Heart right ventricle (tissue), 16 donors: ENCODE measurements at regions not wholly inside any gene's neighbourhood (a gene's known extent, or its start where the extent isn't known, plus 50 kb on each side); places are given as distances from the start of the nearest gene placed in this dataset.

Experiments used
- ATAC-seq, 8 donors: fragments of 200-7000 bp; cut with Tn5 transposase; one replicate each; pipeline ENCODE4 v1.9.1; 2020; ENCODE audit warnings: mild to moderate bottlenecking in 8 of 8, moderate library complexity in 8 of 8, moderate number of reproducible peaks in 1 of 8
- DNase-seq, 2 donors: peaks; one replicate each; pipeline ENCODE4 v3.0.0-alpha.2; 2020
- H3K27ac ChIP-seq, 10 donors: fragments of 200-600 bp; sonication (generic) in 2 of 10; one replicate each; pipeline versions ENCODE4 v1.5.0 to v1.8.0; 2020 to 2022; ENCODE audit warnings: mild to moderate bottlenecking in 3 of 10
- H3K27me3 ChIP-seq, 7 donors: fragments of 200-600 bp; one replicate each; pipeline ENCODE4 v1.8.0; 2021 to 2022; ENCODE audit warnings: mild to moderate bottlenecking in 2 of 7
- H3K36me3 ChIP-seq, 9 donors: fragments of 200-600 bp; sonication (generic) in 1 of 9; one replicate each; pipeline versions ENCODE4 v1.5.0 to v1.8.0; 2020 to 2022; ENCODE audit warnings: mild to moderate bottlenecking in 2 of 9
- H3K4me1 ChIP-seq, 9 donors: fragments of 200-600 bp; sonication (generic) in 1 of 9; one replicate each; pipeline versions ENCODE4 v1.5.0 to v1.8.0; 2020 to 2022; ENCODE audit warnings: mild to moderate bottlenecking in 4 of 9
- H3K4me3 ChIP-seq, 10 donors: fragments of 200-600 bp; sonication (generic) in 2 of 10; one replicate each; pipeline versions ENCODE4 v1.5.0 to v1.8.0; 2020 to 2022; ENCODE audit warnings: mild to moderate bottlenecking in 7 of 10, moderate library complexity in 2 of 10
- H3K9me3 ChIP-seq, 11 donors: fragments of 200-600 bp in 10 of 11; sonication (generic) in 2 of 11; one replicate each; pipeline versions ENCODE4 v1.5.0 to v1.8.0; 2013 to 2022; ENCODE audit warnings: mild to moderate bottlenecking in 2 of 11, control low read depth in 1 of 11, moderate library complexity in 1 of 11
- WGBS, 2 donors: extraction: QIAGEN DNeasy Blood & Tissue Kit; methylation state at CpG; one replicate each; pipeline ENCODE4 v1.1.7; 2013; ENCODE audit warnings: inconsistent platforms in 1 of 2; 5-methylcytosine and 5-hydroxymethylcytosine counted together
- intact Hi-C, 10 donors: fragments of 100-400 bp; cut with DNase I; formaldehyde crosslinking; loops; one replicate each; pipeline versions ENCODE4 v1.11.1 to v1.14.2; 2022
- TF ChIP-seq, protein P1 (sequence below), 9 donors: fragments of 200-600 bp; sonication (generic) in 2 of 9; IDR thresholded peaks; one replicate each; pipeline versions ENCODE4 v1.5.0 to v1.8.0; 2021 to 2022; ENCODE audit warnings: antibody characterized with exemption in 9 of 9, mild to moderate bottlenecking in 5 of 9, moderate library complexity in 1 of 9
- donor health status: Arrhythmogenic right ventricular cardiomyopathy.
- donor health status: ischemic (EF 13 %, LVEDD 7.1; RV severe dilation, severe dysfunction).
- donor health status: healthy with polysubstance abuse.
- donor health status: DM: no; HTN: yes; CAD: no.
- donor health status: DM: no; HTN: no; CAD: no.
- donor health status: ischemic (EF 25% LVEDD 6.9; RV normal size, moderate dysfunction).
- donor health status: ischemic (EF 25% LVEDD 5.7; RV mildly dilated, moderate dysfunction).
- donor health status: healthy.
- donor health status: DM: yes; HTN: yes; CAD: no.
- donor health status: Ischemic cardiomyopathy.
- donor health status: ischemic (EF 35%, LVEDD 5.7; RV mildly dilated, moderate dysfunction).
- donor health status: nonischemic (EF 11% LVEDD 7.7; RV severe dilation, severe dysfunction).
- donor health status: DM: yes; HTN: yes; CAD: no.
- donor health status: PGD.
- donor health status: ischemic (EF 29% LVEDD 5.4; RV normal size, mild dysfunction).
- donor health status: nonischemic (EF 23%, LVEDD 6.1; RV moderate dilation, normal function).

DNA sequence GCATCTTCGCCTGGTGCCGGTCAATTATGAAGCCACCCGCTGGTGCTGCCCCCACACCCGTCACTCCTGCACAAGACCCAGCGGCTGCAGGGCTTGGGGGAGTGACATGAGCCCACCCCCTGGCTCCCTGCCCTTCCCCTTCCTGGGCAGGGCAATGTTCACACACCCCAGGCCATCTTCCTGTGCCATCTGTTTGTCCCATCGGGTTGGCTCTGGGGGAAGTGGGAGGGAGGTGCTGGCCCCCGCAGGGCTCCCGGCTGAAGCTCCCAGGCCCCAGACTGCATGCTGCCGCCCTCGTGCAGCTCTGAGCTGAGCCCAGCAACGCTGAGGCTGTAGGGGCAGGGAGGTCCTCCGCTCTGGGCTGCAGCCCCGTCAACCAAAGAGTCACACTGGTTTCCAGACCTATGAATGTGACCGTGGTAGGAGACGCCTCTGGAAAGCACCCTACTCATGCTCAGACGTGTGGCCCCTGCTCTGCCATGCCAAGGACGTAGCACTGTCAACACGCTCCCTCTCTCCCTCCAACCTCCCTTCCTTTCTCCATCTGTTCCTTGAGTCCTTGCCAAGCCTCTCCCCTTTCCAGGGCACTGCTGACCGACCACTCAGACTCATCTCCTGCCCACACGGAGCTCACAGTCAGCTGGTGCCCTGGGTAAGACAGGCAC is 140.4 kb downstream of the ENGASE start:
- Histone ChIP-seq H3K4me3 (no peak overlapping the region), H3K27ac (no peak overlapping the region), H3K4me1 (peaks cover 0 to 2% (median 0%) of the 10 kb centered on the region in 9 donors), H3K27me3 (peaks cover 0 to 100% (median 95%) of the 10 kb centered on the region in 7 donors), H3K9me3 (no peaks in the 10 kb centered on the region), H3K36me3 (no peaks in the 10 kb centered on the region)
- intact Hi-C loops = no loop called here
- TF ChIP-seq, protein P1, sequence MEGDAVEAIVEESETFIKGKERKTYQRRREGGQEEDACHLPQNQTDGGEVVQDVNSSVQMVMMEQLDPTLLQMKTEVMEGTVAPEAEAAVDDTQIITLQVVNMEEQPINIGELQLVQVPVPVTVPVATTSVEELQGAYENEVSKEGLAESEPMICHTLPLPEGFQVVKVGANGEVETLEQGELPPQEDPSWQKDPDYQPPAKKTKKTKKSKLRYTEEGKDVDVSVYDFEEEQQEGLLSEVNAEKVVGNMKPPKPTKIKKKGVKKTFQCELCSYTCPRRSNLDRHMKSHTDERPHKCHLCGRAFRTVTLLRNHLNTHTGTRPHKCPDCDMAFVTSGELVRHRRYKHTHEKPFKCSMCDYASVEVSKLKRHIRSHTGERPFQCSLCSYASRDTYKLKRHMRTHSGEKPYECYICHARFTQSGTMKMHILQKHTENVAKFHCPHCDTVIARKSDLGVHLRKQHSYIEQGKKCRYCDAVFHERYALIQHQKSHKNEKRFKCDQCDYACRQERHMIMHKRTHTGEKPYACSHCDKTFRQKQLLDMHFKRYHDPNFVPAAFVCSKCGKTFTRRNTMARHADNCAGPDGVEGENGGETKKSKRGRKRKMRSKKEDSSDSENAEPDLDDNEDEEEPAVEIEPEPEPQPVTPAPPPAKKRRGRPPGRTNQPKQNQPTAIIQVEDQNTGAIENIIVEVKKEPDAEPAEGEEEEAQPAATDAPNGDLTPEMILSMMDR (IDR thresholded peaks at IDR 0.05) = no peak
- 26 to 31% methylated on average over 20 of the region's 20 CpGs for WGBS, 2 donors
- DNase-seq (no peak), ATAC-seq (no peak)

DNA sequence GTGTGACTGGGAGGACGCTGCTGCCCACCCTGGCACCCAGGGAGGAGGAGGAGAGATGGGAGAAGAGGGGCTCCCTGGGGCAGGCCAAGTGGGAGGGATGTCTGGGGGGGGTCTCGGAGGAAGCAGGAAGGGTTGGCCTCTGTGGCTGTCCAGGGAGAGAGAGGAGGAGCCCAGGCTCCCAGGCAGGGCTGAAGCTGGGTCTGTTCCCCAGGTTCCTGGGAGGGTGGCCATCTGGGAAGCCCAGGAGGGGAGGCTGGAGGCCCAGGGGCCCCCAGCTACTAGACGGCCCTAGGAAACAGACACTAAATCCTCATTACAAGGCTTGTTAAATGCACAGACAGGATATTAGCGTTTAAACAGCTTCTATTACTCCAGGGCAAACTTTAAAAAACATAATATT is 139.8 kb downstream of the ENGASE start:
- TF ChIP-seq, protein P1 (IDR thresholded peaks at IDR 0.05) = no peak
- peaks cover 0 to 98% (median 89%) of the 10 kb centered on the region in 7 donors for H3K27me3 ChIP-seq
- no peak for ATAC-seq
- H3K27ac ChIP-seq = no peak overlapping the region
- no peaks in the 10 kb centered on the region for H3K4me1 ChIP-seq
- intact Hi-C loops = no loop called here
- no peaks in the 10 kb centered on the region for H3K36me3 ChIP-seq
- H3K9me3 ChIP-seq = no peaks in the 10 kb centered on the region
- DNase-seq = no peak
- H3K4me3 ChIP-seq = no peak overlapping the region
- 51 to 55% methylated on average over 4 of the region's 4 CpGs for WGBS, 2 donors

DNA sequence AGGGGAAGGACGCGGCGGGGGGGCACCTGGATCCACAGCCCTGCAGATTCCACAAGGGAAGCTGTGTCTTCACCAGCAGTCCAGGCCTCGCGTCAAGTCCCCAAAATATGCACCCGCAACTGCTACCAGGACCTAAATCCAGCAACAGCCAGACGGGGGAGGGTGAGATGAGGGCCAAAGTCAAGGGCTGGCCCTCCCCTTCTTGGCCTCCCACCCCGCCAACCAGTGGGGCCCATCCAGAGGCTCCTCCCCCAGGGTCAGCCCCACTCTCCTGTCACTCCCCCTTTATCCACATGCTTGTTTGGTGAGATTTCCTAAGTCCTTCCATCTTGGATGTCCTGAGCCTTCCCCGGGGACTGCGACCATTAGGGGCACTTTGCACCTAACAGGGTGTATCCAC is 138.7 kb downstream of the ENGASE start:
- no peak for DNase-seq
- H3K4me3 ChIP-seq = no peak overlapping the region
- H3K27me3 ChIP-seq = peaks cover 0 to 98% (median 83%) of the 10 kb centered on the region in 7 donors
- H3K4me1 ChIP-seq = no peaks in the 10 kb centered on the region
- no peak overlapping the region for H3K27ac ChIP-seq
- no peaks in the 10 kb centered on the region for H3K36me3 ChIP-seq
- 71 to 79% methylated on average over 10 of the region's 10 CpGs for WGBS, 2 donors
- TF ChIP-seq, protein P1 (IDR thresholded peaks at IDR 0.05) = no peak
- intact Hi-C loops = no loop called here
- no peaks in the 10 kb centered on the region for H3K9me3 ChIP-seq
- no peak for ATAC-seq

DNA sequence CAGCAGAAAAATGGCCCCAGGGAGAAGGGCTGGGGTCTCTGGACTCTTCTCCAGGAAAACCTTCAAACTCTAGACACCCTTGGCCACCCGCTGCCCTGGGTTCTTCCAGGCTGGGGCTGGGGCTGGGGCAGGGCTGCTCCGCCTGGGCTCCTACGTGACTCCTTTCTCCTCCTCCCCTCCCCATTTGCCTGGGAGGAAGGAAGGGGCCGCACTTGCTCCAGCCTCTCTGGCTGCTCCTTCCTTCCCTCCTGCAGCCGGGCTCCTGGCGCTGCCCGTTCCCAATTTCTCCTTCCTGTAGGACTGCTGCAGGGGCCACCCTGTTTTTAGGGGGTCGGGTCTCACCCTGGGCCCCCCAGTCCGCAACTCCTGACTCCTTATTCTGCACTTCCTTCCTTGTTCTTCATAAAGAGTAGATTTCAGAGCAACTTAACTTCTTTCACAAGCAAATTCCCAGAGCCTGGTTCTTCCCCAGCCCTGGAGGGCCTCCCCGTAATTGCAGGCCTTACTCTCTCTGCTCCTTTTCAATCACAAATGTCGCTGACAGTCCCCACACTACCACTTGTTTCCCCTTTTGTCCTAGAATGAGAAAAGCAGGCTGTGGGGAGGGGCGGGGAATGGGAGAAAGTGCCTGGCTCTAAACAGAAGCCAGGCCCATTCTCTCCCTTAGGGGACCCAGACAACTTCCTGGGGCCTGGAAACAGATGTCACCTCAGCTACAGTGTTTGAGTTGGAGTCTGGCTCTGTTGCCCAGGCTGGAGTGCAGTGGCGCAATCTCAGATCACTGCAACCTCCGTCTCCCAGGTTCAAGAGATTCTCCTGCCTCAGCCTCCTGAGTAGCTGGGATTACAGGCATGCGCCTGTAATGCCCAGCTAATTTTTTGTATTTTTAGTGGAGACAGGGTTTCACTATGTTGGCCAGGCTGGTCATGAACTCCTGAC is 137.8 kb downstream of the ENGASE start:
- no peaks in the 10 kb centered on the region for H3K9me3 ChIP-seq
- no peak overlapping the region for H3K27ac ChIP-seq
- DNase-seq = no peak
- intact Hi-C loops = no loop called here
- H3K27me3 ChIP-seq = peaks cover 0 to 98% (median 78%) of the 10 kb centered on the region in 7 donors
- no peaks in the 10 kb centered on the region for H3K36me3 ChIP-seq
- TF ChIP-seq, protein P1 (IDR thresholded peaks at IDR 0.05) = no peak
- WGBS, 2 donors = 31% methylated on average over 13 to 15 of the region's 15 CpGs
- no peak overlapping the region for H3K4me3 ChIP-seq
- ATAC-seq = no peak
- H3K4me1 ChIP-seq = no peaks in the 10 kb centered on the region
